Smooth muscle cell (in vitro differentiated cells): ENCODE measurements at regions not wholly inside any gene's neighbourhood (a gene's known extent, or its start where the extent isn't known, plus 50 kb on each side); places are given as distances from the start of the nearest gene placed in this dataset.

Source experiments
- DNase-seq: peaks from one replicate; lab custom pipeline; 2025; ENCODE audit not compliant: unreplicated experiment; lab: John Stamatoyannopoulos, UW
- H2AFZ ChIP-seq: fragments of 200-600 bp; sonication (generic); 2 replicates; pipeline ENCODE4 v1.6.0; 2016; ENCODE audit warnings: antibody characterized with exemption, low read depth, mild to moderate bottlenecking
- H3F3A ChIP-seq: fragments of 200-600 bp; sonication (generic); 2 replicates; pipeline ENCODE4 v1.6.0; 2017; ENCODE audit warnings: antibody characterized with exemption, low read depth
- H3K27ac ChIP-seq: fragments of 200-600 bp; sonication (generic); 2 replicates; pipeline ENCODE4 v1.5.1; 2016; ENCODE audit warnings: low read depth, mild to moderate bottlenecking
- H3K27me3 ChIP-seq: fragments of 200-600 bp; sonication (generic); 2 replicates; pipeline ENCODE4 v1.6.1; 2016; ENCODE audit warnings: low read depth, mild to moderate bottlenecking
- H3K36me3 ChIP-seq: fragments of 200-600 bp; sonication (generic); 2 replicates; pipeline ENCODE4 v1.5.1; 2016; ENCODE audit warnings: low read depth
- H3K4me1 ChIP-seq: fragments of 200-600 bp; sonication (generic); 2 replicates; pipeline ENCODE4 v1.5.1; 2016; ENCODE audit warnings: low read depth
- H3K4me2 ChIP-seq: fragments of 200-600 bp; sonication (generic); 2 replicates; pipeline ENCODE4 v1.6.0; 2016; ENCODE audit warnings: mild to moderate bottlenecking
- H3K4me3 ChIP-seq: fragments of 200-600 bp; sonication (generic); 2 replicates; pipeline ENCODE4 v1.5.1; 2016; ENCODE audit warnings: mild to moderate bottlenecking
- H3K79me2 ChIP-seq: fragments of 200-600 bp; sonication (generic); 2 replicates; pipeline ENCODE4 v1.6.0; 2016; ENCODE audit warnings: low read depth, mild to moderate bottlenecking
- H3K9ac ChIP-seq: fragments of 200-600 bp; sonication (generic); 2 replicates; pipeline ENCODE4 v1.6.0; 2016; ENCODE audit warnings: low read depth
- H3K9me3 ChIP-seq: fragments of 200-600 bp; sonication (generic); replicated peaks from 2 replicates; pipeline ENCODE4 v1.5.1; 2016; ENCODE audit warnings: low read depth
- H4K20me1 ChIP-seq: fragments of 200-600 bp; sonication (generic); 2 replicates; pipeline ENCODE4 v1.6.0; 2016; ENCODE audit warnings: low read depth
- CTCF ChIP-seq: fragments of 200-600 bp; sonication (generic); IDR thresholded peaks from 2 replicates; pipeline ENCODE4 v1.5.1; 2017; ENCODE audit warnings: borderline replicate concordance, mild to moderate bottlenecking, antibody characterized with exemption; ENCODE audit not compliant: insufficient read depth, poor library complexity, severe bottlenecking
- WGBS: methylation state at CpG from one replicate; pipeline ENCODE4 v1.1.7; 2016; ENCODE audit warnings: low lambda C conversion rate; 5-methylcytosine and 5-hydroxymethylcytosine counted together

- Histone ChIP-seq H3K4me2 (no peak overlapping the region), H3K27ac (no peak overlapping the region), H3K4me3 (no peak overlapping the region), H3K36me3 (no peaks in the 10 kb centered on the region), H3K79me2 (no peaks in the 10 kb centered on the region), H4K20me1 (no peaks in the 10 kb centered on the region), H3K9me3 (no peaks in the 10 kb centered on the region), H3K9ac (no peak overlapping the region), H2AFZ (no peak overlapping the region), H3K4me1 (no peaks in the 10 kb centered on the region), H3F3A (no peaks in the 10 kb centered on the region), H3K27me3 (peaks cover 2% of the 10 kb centered on the region)
- 95% methylated on average over 8 of the region's 8 CpGs for WGBS
- DNase-seq = no peak
- TF ChIP-seq CTCF = no peak
These were observed 77.3 kb upstream of the KCNH7 start for GRCh38 chr2:162915858-162916257.

- Histone ChIP-seq H3K79me2 (no peaks in the 10 kb centered on the region), H3K4me3 (no peak overlapping the region), H3K9ac (no peak overlapping the region), H3K27ac (no peak overlapping the region), H3K4me1 (no peaks in the 10 kb centered on the region), H3K36me3 (no peaks in the 10 kb centered on the region), H4K20me1 (no peaks in the 10 kb centered on the region), H3K4me2 (no peak overlapping the region), H2AFZ (no peak overlapping the region), H3K27me3 (peaks cover 10% of the 10 kb centered on the region), H3F3A (no peaks in the 10 kb centered on the region), H3K9me3 (no peaks in the 10 kb centered on the region)
- 84% methylated on average over 2 of the region's 2 CpGs for WGBS
- DNase-seq = no peak
- no peak for TF ChIP-seq CTCF
These were observed 75.6 kb upstream of the KCNH7 start for GRCh38 chr2:162914161-162914560.

GRCh38 chr2:162912787-162913186, 74.2 kb upstream of the KCNH7 start:
- no peaks in the 10 kb centered on the region for H4K20me1 ChIP-seq
- no peaks in the 10 kb centered on the region for H3K79me2 ChIP-seq
- H3K4me3 ChIP-seq = no peak overlapping the region
- H3K36me3 ChIP-seq = no peaks in the 10 kb centered on the region
- TF ChIP-seq CTCF = no peak
- no peak overlapping the region for H2AFZ ChIP-seq
- no peak for DNase-seq
- 88% methylated on average over 2 of the region's 2 CpGs for WGBS
- no peaks in the 10 kb centered on the region for H3F3A ChIP-seq
- H3K27ac ChIP-seq = no peak overlapping the region
- peaks cover 10% of the 10 kb centered on the region for H3K27me3 ChIP-seq
- no peak overlapping the region for H3K4me2 ChIP-seq
- no peak overlapping the region for H3K9ac ChIP-seq
- H3K4me1 ChIP-seq = no peaks in the 10 kb centered on the region
- H3K9me3 ChIP-seq = no peaks in the 10 kb centered on the region

GRCh38 chr2:162908567-162908966, 70.0 kb upstream of the KCNH7 start:
- Histone ChIP-seq H3K4me3 (no peak overlapping the region), H3K36me3 (no peaks in the 10 kb centered on the region), H3K79me2 (no peaks in the 10 kb centered on the region), H2AFZ (no peak overlapping the region), H4K20me1 (no peaks in the 10 kb centered on the region), H3K4me1 (no peaks in the 10 kb centered on the region), H3K27ac (no peak overlapping the region), H3K9me3 (no peaks in the 10 kb centered on the region), H3K9ac (no peak overlapping the region), H3K27me3 (peaks cover 10% of the 10 kb centered on the region), H3F3A (no peaks in the 10 kb centered on the region), H3K4me2 (no peak overlapping the region)
- no peak for DNase-seq
- WGBS = 64% methylated on average over 2 of the region's 2 CpGs
- no peak for TF ChIP-seq CTCF
